H1 (cell line): ENCODE measurements at regions not wholly inside any gene's neighbourhood (a gene's known extent, or its start where the extent isn't known, plus 50 kb on each side); places are given as distances from the start of the nearest gene placed in this dataset.

Experiments used
- CTCF ChIA-PET: fragments of 300-600 bp; sonication (Branson Sonifier 250); formaldehyde crosslinking; loops from one replicate; lab custom pipeline; 2021; ENCODE audit not compliant: partially characterized antibody; lab: Charles Lee
- POLR2A ChIA-PET: fragments of 300-600 bp; sonication (Branson Sonifier 250); formaldehyde crosslinking; loops from one replicate; lab custom pipeline; 2021; ENCODE audit warnings: inconsistent platforms; ENCODE audit not compliant: partially characterized antibody; lab: Charles Lee
- DNase-seq, 2 experiments: peaks; one replicate each; pipeline versions ENCODE4 v3.0.0 to v3.0.0-alpha.2; 2010 to 2022; ENCODE audit warnings: low spot score in 2 of 2, low read depth in 1 of 2, mixed read lengths in 1 of 2
- FAIRE-seq: peaks from 2 replicates; lab custom pipeline; 2011; peaks lifted over from hg19 to GRCh38; lab: Jason Lieb, UNC
- H2AFZ ChIP-seq: 2 replicates; pipeline ENCODE4 v1.8.1; 2012; ENCODE audit warnings: low read length, inconsistent platforms
- H2AK5ac ChIP-seq: 2 replicates; pipeline ENCODE4 v1.6.1; 2013; ENCODE audit warnings: low read depth, low read length
- H2BK120ac ChIP-seq: replicated peaks from 2 replicates; pipeline ENCODE3; 2013; ENCODE audit warnings: low read depth, low read length, inconsistent platforms
- H2BK12ac ChIP-seq: 2 replicates; pipeline ENCODE4 v1.6.1; 2013; ENCODE audit warnings: low read depth, low read length
- H2BK15ac ChIP-seq: 2 replicates; pipeline ENCODE4 v1.6.1; 2013; ENCODE audit warnings: low read length
- H2BK20ac ChIP-seq: 2 replicates; pipeline ENCODE4 v1.6.1; 2013; ENCODE audit warnings: low read length
- H2BK5ac ChIP-seq: 2 replicates; pipeline ENCODE4 v1.6.1; 2013; ENCODE audit warnings: low read depth, low read length
- H3K14ac ChIP-seq: 2 replicates; pipeline ENCODE4 v1.6.1; 2013; ENCODE audit warnings: inconsistent platforms; ENCODE audit not compliant: insufficient read length
- H3K18ac ChIP-seq: 2 replicates; pipeline ENCODE4 v1.6.1; 2013; ENCODE audit warnings: low read length; ENCODE audit errors: extremely low read depth
- H3K23ac ChIP-seq: 2 replicates; pipeline ENCODE4 v1.6.1; 2013; ENCODE audit warnings: inconsistent platforms; ENCODE audit not compliant: insufficient read length
- H3K23me2 ChIP-seq: 2 replicates; pipeline ENCODE4 v1.6.1; 2013; ENCODE audit warnings: low read depth, low read length
- H3K27ac ChIP-seq: 2 replicates; pipeline ENCODE4 v1.6.1; 2011; ENCODE audit warnings: low read depth, low read length, inconsistent platforms
- H3K27me3 ChIP-seq, 4 experiments: replicated peaks in 1 of 4; 1 replicate in 1 of 4; 2 replicates in 3 of 4; pipeline versions ENCODE4 v1.6.1 to v1.8.1; 2011 to 2013; ENCODE audit warnings: low read length in 3 of 4, mild to moderate bottlenecking in 3 of 4, inconsistent platforms in 2 of 4, mixed read lengths in 2 of 4, moderate library complexity in 1 of 4; ENCODE audit not compliant: control insufficient read depth in 3 of 4, insufficient read depth in 3 of 4; ENCODE audit errors: extremely low read depth in 1 of 4
- H3K36me3 ChIP-seq, 4 experiments: 2 replicates each; pipeline versions ENCODE4 v1.6.1 to v1.8.1; 2011 to 2013; ENCODE audit warnings: mild to moderate bottlenecking in 4 of 4, low read length in 3 of 4, moderate library complexity in 2 of 4, control low read depth in 1 of 4, inconsistent platforms in 1 of 4; ENCODE audit not compliant: insufficient read depth in 4 of 4, control insufficient read depth in 2 of 4
- H3K4ac ChIP-seq: replicated peaks from 2 replicates; pipeline ENCODE3; 2013; ENCODE audit warnings: low read length, low read depth, mixed read lengths, inconsistent platforms; ENCODE audit not compliant: insufficient read length
- H3K4me1 ChIP-seq, 4 experiments: replicated peaks in 1 of 4; 1 replicate in 1 of 4; 2 replicates in 3 of 4; pipeline versions ENCODE4 v1.6.1 to v1.8.1; 2011 to 2013; ENCODE audit warnings: low read length in 3 of 4, inconsistent platforms in 2 of 4, mixed read lengths in 1 of 4; ENCODE audit not compliant: insufficient read depth in 4 of 4, control insufficient read depth in 3 of 4
- H3K4me2 ChIP-seq, 2 experiments: 2 replicates each; pipeline versions ENCODE4 v1.6.1 to v1.8.1; 2011 to 2013; ENCODE audit warnings: low read depth in 2 of 2, low read length in 2 of 2, control low read depth in 1 of 2, inconsistent platforms in 1 of 2, mild to moderate bottlenecking in 1 of 2; ENCODE audit not compliant: insufficient read depth in 1 of 2
- H3K4me3 ChIP-seq, 4 experiments: fragments of 200-600, 300-600 bp in 1 of 4; sonication (generic), shearing (Covaris generic), sonication (Bioruptor Twin) in 1 of 4; 2 replicates each; pipeline versions ENCODE4 v1.5.1 to v1.8.1; 2011 to 2016; ENCODE audit warnings: low read length in 4 of 4, low read depth in 3 of 4, control low read depth in 2 of 4, inconsistent platforms in 2 of 4, mild to moderate bottlenecking in 2 of 4, mixed read lengths in 1 of 4, moderate library complexity in 1 of 4; ENCODE audit not compliant: insufficient read depth in 2 of 4; ENCODE audit errors: extremely low read depth in 1 of 4
- H3K56ac ChIP-seq: replicated peaks from 2 replicates; pipeline ENCODE3; 2013; ENCODE audit warnings: low read depth, mild to moderate bottlenecking, mixed read lengths, low read length, inconsistent platforms; ENCODE audit not compliant: insufficient read length
- H3K79me1 ChIP-seq: 2 replicates; pipeline ENCODE4 v1.6.1; 2013; ENCODE audit warnings: low read depth, low read length, control low read depth
- H3K79me2 ChIP-seq, 2 experiments: 2 replicates each; pipeline versions ENCODE4 v1.6.1 to v1.8.1; 2012 to 2013; ENCODE audit warnings: low read length in 2 of 2, mild to moderate bottlenecking in 2 of 2, inconsistent platforms in 1 of 2; ENCODE audit not compliant: insufficient read depth in 2 of 2, control insufficient read depth in 1 of 2
- H3K9ac ChIP-seq, 4 experiments: replicated peaks in 1 of 4; 1 replicate in 1 of 4; 2 replicates in 3 of 4; pipeline versions ENCODE4 v1.6.1 to v1.8.1; 2011 to 2013; ENCODE audit warnings: low read depth in 3 of 4, low read length in 3 of 4, control low read depth in 2 of 4, mild to moderate bottlenecking in 2 of 4, moderate library complexity in 2 of 4, inconsistent platforms in 1 of 4; ENCODE audit errors: extremely low read depth in 1 of 4
- H3K9me3 ChIP-seq, 2 experiments: 2 replicates each; pipeline versions ENCODE4 v1.6.1 to v1.8.1; 2012 to 2013; ENCODE audit warnings: mild to moderate bottlenecking in 2 of 2, moderate library complexity in 2 of 2, control low read depth in 1 of 2, inconsistent platforms in 1 of 2, low read depth in 1 of 2, low read length in 1 of 2, mixed read lengths in 1 of 2; ENCODE audit not compliant: insufficient read depth in 2 of 2
- H4K20me1 ChIP-seq, 2 experiments: replicated peaks in 1 of 2; 2 replicates each; pipeline versions ENCODE3 to v1.8.1; 2011 to 2013; ENCODE audit warnings: inconsistent platforms in 2 of 2, low read length in 2 of 2, mild to moderate bottlenecking in 1 of 2; ENCODE audit not compliant: insufficient read depth in 2 of 2, control insufficient read depth in 1 of 2
- H4K5ac ChIP-seq: 2 replicates; pipeline ENCODE4 v1.6.1; 2013; ENCODE audit warnings: low read length, low read depth, mixed read lengths, inconsistent platforms; ENCODE audit not compliant: insufficient read length
- H4K8ac ChIP-seq: 2 replicates; pipeline ENCODE4 v1.8.0; 2013; ENCODE audit warnings: mild to moderate bottlenecking, moderate library complexity, low read length, inconsistent platforms; ENCODE audit not compliant: insufficient read depth; ENCODE audit errors: extremely low read depth
- H4K91ac ChIP-seq: replicated peaks from 2 replicates; pipeline ENCODE3; 2013; ENCODE audit warnings: low read length, mixed read lengths, inconsistent platforms; ENCODE audit not compliant: insufficient read length
- BACH1 ChIP-seq: IDR thresholded peaks from 2 replicates; pipeline ENCODE4 v1.6.1; 2012; ENCODE audit warnings: low read length, improper control_type of control experiment
- CTBP2 ChIP-seq: IDR thresholded peaks from 2 replicates; pipeline ENCODE4 v1.7.0; 2011; ENCODE audit warnings: borderline replicate concordance, mild to moderate bottlenecking, moderate library complexity, mixed read lengths, low read length; ENCODE audit not compliant: insufficient read depth, insufficient read length
- GABPA ChIP-seq: IDR thresholded peaks from 2 replicates; pipeline ENCODE4 v1.6.1; 2011; ENCODE audit warnings: mild to moderate bottlenecking, low read length, moderate library complexity, borderline replicate concordance; ENCODE audit not compliant: insufficient read depth
- JUN ChIP-seq: IDR thresholded peaks from 2 replicates; pipeline ENCODE4 v1.6.1; 2011; ENCODE audit warnings: low read depth, mild to moderate bottlenecking, improper control_type of control experiment, low read length
- KDM4A ChIP-seq: IDR thresholded peaks from one replicate; pipeline ENCODE4 v1.7.1; 2012; ENCODE audit warnings: low read depth, mild to moderate bottlenecking, moderate library complexity, low read length, inconsistent platforms; ENCODE audit not compliant: severe bottlenecking
- NANOG ChIP-seq: IDR thresholded peaks from 2 replicates; pipeline ENCODE4 v1.6.1; 2011; ENCODE audit warnings: low read length, low read depth, mild to moderate bottlenecking, inconsistent platforms; ENCODE audit not compliant: insufficient read depth, poor library complexity, severe bottlenecking
- NRF1 ChIP-seq: IDR thresholded peaks from 2 replicates; pipeline ENCODE4 v1.6.1; 2011; ENCODE audit warnings: mild to moderate bottlenecking, low read depth, low read length, improper control_type of control experiment
- RBBP5 ChIP-seq: IDR thresholded peaks from 2 replicates; pipeline ENCODE4 v1.7.1; 2012; ENCODE audit warnings: low read depth, mild to moderate bottlenecking, inconsistent platforms, low read length, moderate library complexity, borderline replicate concordance
- SIX5 ChIP-seq: IDR thresholded peaks from 2 replicates; pipeline ENCODE4 v1.6.1; 2011; ENCODE audit warnings: mild to moderate bottlenecking, low read depth, low read length
- SP2 ChIP-seq: IDR thresholded peaks from 2 replicates; pipeline ENCODE4 v1.6.1; 2012; ENCODE audit warnings: mild to moderate bottlenecking, low read length, inconsistent platforms
- ZNF274 ChIP-seq: IDR thresholded peaks from 2 replicates; pipeline ENCODE4 v1.7.0; 2012; ENCODE audit warnings: low read length, borderline replicate concordance; ENCODE audit errors: extremely low read depth
- WGBS, 2 experiments: shearing (Covaris generic) in 1 of 2; methylation state at CpG; one replicate each; pipeline versions ENCODE4 v1.1.6 to v1.1.7; 2013 to 2015; ENCODE audit warnings: low lambda C conversion rate in 2 of 2, mixed read lengths in 2 of 2, inconsistent platforms in 1 of 2, low coverage in 1 of 2, missing lambda C conversion rate in 1 of 2; ENCODE audit not compliant: insufficient replicate concordance in 2 of 2, insufficient coverage in 1 of 2, insufficient read length in 1 of 2; ENCODE audit errors: extremely low coverage in 1 of 2, missing lambda C conversion rate in 1 of 2; 5-methylcytosine and 5-hydroxymethylcytosine counted together

DNA sequence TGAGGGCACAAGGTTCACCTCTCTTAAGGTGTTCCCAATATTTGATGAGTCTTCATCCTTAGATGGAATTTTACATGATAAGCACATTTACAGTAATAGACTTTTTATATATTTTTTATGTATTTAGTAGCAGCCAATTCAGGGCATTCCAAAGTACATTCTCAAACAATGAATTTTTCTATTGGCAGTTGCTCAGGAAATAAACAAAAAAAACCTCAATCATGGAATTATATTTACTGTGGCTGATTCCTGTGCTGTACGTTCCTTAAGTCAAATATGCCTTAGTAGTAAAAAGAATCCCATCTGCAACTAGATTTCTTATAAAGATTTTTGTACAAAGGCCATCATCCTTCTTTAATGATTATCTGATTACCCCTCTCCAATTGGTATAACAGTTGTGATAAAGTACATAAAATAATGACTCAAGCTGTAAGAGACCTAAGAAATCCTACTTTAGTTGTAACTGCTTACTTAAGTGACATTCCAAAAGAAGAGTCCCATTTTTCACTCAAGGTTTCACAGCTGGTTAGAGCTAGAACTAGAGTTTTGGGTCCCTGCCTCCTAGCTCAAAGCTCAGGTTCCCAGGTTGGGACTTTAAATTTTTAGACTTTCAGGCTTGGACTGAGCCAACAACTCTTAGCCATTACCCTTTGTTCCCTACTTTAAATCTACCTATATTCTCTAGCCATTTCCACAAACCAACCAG is 152.7 kb downstream of the FHIP1A start:
- Histone ChIP-seq H4K91ac (no peak overlapping the region), H2AK5ac (no peak overlapping the region), H4K8ac (no peak overlapping the region), H4K20me1 (no peaks in the 10 kb centered on the region), H3K9me3 (no peaks in the 10 kb centered on the region), H3K27me3 (no peaks in the 10 kb centered on the region), H3K18ac (no peak overlapping the region), H3K4me1 (peaks cover 0 to 3% (median under 1%) of the 10 kb centered on the region in 4 experiments; a peak in 2 of 7 replicates), H3K79me2 (peaks cover 0 to 55% of the 10 kb centered on the region in 2 experiments; a peak in 2 of 4 replicates), H3K23me2 (no peaks in the 10 kb centered on the region), H2BK12ac (no peak overlapping the region), H2BK15ac (no peak overlapping the region), H4K5ac (no peak overlapping the region), H3K23ac (no peak overlapping the region), H2BK20ac (no peak overlapping the region), H3K4ac (no peak overlapping the region), H2BK120ac (no peak overlapping the region), H3K27ac (no peak overlapping the region), H3K4me3 (no peak overlapping the region), H3K4me2 (no peak overlapping the region), H2AFZ (no peak overlapping the region), H3K79me1 (no peaks in the 10 kb centered on the region), H3K14ac (no peak overlapping the region), H2BK5ac (no peak overlapping the region), H3K9ac (no peak overlapping the region), H3K36me3 (no peaks in the 10 kb centered on the region), H3K56ac (no peak overlapping the region)
- FAIRE-seq (no peak), DNase-seq (no peak)
- ChIA-PET CTCF (interaction anchor here (1.4 to 1.8 kb wide), 2 partner anchors 30 to 73 kb away, joined by 3 to 6 read pairs; no protein-coding TSS in a partner anchor), POLR2A (no interaction called here)
- WGBS, 2 experiments, result 92% methylated on average over 1 of the region's 1 CpG; no CpG with 5 or more reads in 1 of the 2 experiments
- TF ChIP-seq RBBP5 (no peak), ZNF274 (no peak), KDM4A (no peak), BACH1 (no peak), CTBP2 (no peak), JUN (no peak), GABPA (no peak), SP2 (no peak), NRF1 (no peak), SIX5 (no peak), NANOG (no peak)
